Adrenal gland (tissue), 5 donors: ENCODE measurements at regions not wholly inside any gene's neighbourhood (a gene's known extent, or its start where the extent isn't known, plus 50 kb on each side); places are given as distances from the start of the nearest gene placed in this dataset.

ENCODE experiments used
- POLR2A ChIP-seq, 2 donors: fragments of 450-650 bp; IDR thresholded peaks; one replicate each; pipeline ENCODE4 v1.6.1; 2017; ENCODE audit warnings: antibody characterized with exemption in 2 of 2, mild to moderate bottlenecking in 2 of 2, moderate library complexity in 1 of 2
- TF ChIP-seq, protein P1 (sequence below), 6 experiments: fragments of 450-650 bp in 4 of 6; fragments of 200-600 bp in 2 of 6; sonication (generic) in 1 of 6; IDR thresholded peaks; 1 replicate in 5 of 6; 2 replicates in 1 of 6; pipeline versions ENCODE4 v1.5.1 to v1.8.0; 2016 to 2021; ENCODE audit warnings: antibody characterized with exemption in 6 of 6, mild to moderate bottlenecking in 2 of 6, moderate library complexity in 1 of 6
- donor health status: DM: no; HTN: no; CAD: no.

DNA sequence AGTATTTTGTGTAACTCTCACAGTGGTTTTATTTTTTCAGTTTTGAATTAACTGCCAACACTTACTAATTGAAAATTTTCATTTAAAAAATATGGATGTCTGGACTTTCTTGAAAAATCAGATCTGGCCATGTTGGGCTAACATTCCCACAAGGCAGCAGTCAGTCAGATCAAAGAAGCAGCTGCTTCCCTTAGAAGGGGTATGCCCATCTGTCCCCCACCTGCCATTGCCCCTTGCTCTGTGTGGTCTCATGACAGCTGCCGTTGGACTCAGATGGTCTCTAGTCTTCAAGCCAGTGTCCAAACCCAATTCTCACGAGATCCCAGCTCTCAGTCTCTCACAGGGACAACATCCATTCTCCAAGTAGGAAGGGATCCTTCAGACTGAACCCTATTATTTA, 212.1 kb upstream of the GHITM start:
- TF ChIP-seq, protein P1, sequence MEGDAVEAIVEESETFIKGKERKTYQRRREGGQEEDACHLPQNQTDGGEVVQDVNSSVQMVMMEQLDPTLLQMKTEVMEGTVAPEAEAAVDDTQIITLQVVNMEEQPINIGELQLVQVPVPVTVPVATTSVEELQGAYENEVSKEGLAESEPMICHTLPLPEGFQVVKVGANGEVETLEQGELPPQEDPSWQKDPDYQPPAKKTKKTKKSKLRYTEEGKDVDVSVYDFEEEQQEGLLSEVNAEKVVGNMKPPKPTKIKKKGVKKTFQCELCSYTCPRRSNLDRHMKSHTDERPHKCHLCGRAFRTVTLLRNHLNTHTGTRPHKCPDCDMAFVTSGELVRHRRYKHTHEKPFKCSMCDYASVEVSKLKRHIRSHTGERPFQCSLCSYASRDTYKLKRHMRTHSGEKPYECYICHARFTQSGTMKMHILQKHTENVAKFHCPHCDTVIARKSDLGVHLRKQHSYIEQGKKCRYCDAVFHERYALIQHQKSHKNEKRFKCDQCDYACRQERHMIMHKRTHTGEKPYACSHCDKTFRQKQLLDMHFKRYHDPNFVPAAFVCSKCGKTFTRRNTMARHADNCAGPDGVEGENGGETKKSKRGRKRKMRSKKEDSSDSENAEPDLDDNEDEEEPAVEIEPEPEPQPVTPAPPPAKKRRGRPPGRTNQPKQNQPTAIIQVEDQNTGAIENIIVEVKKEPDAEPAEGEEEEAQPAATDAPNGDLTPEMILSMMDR (IDR thresholded peaks at IDR 0.05) = no peak
- no peak for TF ChIP-seq POLR2A (IDR thresholded peaks at IDR 0.05)
